Tibial nerve (tissue), 4 donors: ENCODE measurements at regions not wholly inside any gene's neighbourhood (a gene's known extent, or its start where the extent isn't known, plus 50 kb on each side); places are given as distances from the start of the nearest gene placed in this dataset.

Source experiments
- DNase-seq, 2 donors: peaks; one replicate each; pipeline ENCODE4 v3.0.0-alpha.2; 2019; ENCODE audit warnings: low spot score in 2 of 2
- H3K27ac ChIP-seq, 4 donors: fragments of 200-600 bp; sonication (generic) in 3 of 4; one replicate each; pipeline ENCODE4 v1.5.1; 2017 to 2019; ENCODE audit warnings: mild to moderate bottlenecking in 1 of 4
- H3K27me3 ChIP-seq, 2 donors: fragments of 200-600 bp; sonication (generic) in 1 of 2; one replicate each; pipeline versions ENCODE4 v1.5.1 to v1.6.0; 2017 to 2019
- H3K36me3 ChIP-seq, 3 donors: fragments of 200-600 bp; sonication (generic); one replicate each; pipeline ENCODE4 v1.5.1; 2018 to 2019
- H3K4me1 ChIP-seq, 4 donors: fragments of 200-600 bp; sonication (generic) in 3 of 4; one replicate each; pipeline ENCODE4 v1.5.1; 2017 to 2019
- H3K4me3 ChIP-seq, 4 donors: fragments of 200-600 bp; sonication (generic) in 3 of 4; one replicate each; pipeline ENCODE4 v1.5.1; 2017 to 2019; ENCODE audit warnings: mild to moderate bottlenecking in 1 of 4, moderate library complexity in 1 of 4
- H3K9me3 ChIP-seq, 4 donors: fragments of 200-600 bp; sonication (generic) in 3 of 4; one replicate each; pipeline ENCODE4 v1.5.1; 2017 to 2019
- EP300 ChIP-seq, 2 donors: sonication (generic); formaldehyde crosslinking; IDR thresholded peaks; one replicate each; pipeline ENCODE4 v1.6.1; 2017; ENCODE audit warnings: antibody characterized with exemption in 2 of 2, mild to moderate bottlenecking in 1 of 2
- POLR2A ChIP-seq, 2 donors: fragments of 450-650 bp; IDR thresholded peaks; one replicate each; pipeline ENCODE4 v1.6.1; 2017; ENCODE audit warnings: antibody characterized with exemption in 2 of 2, mild to moderate bottlenecking in 2 of 2, moderate library complexity in 2 of 2
- WGBS, 2 donors: methylation state at CpG; one replicate each; pipeline ENCODE4 v1.1.5; 2018; 5-methylcytosine and 5-hydroxymethylcytosine counted together
- TF ChIP-seq, protein P1 (sequence below), 5 experiments: fragments of 200-600 bp in 3 of 5; fragments of 450-650 bp in 2 of 5; sonication (generic) in 3 of 5; IDR thresholded peaks; one replicate each; pipeline ENCODE4 v1.5.1; 2016 to 2019; ENCODE audit warnings: antibody characterized with exemption in 5 of 5, mild to moderate bottlenecking in 3 of 5, moderate library complexity in 2 of 5

DNA sequence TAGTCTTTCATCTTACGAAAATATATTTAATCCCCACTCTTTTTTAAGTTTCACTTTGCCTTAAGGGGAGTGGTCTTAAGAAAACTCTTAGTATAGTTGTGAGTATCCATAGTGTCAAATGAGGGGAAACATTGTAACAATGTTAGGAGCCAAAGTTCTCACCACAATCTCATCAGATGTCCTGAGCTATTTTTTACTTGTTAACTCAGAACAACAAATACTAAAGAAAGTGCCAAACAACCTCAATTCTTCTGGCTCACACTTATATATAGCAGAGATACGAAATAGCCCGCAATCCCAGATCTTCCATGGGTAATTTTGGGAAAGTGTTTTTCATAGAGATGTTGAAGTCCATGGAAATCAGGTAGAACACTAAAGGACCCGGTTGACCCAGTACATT is 194.0 kb upstream of the DMRT1 start:
- no peaks in the 10 kb centered on the region for H3K9me3 ChIP-seq
- H3K27ac ChIP-seq, result no peak overlapping the region
- no peak for TF ChIP-seq POLR2A (IDR thresholded peaks at IDR 0.05)
- H3K36me3 ChIP-seq, result no peaks in the 10 kb centered on the region
- H3K4me3 ChIP-seq, result no peak overlapping the region
- H3K4me1 ChIP-seq, result peaks cover 0 to 32% (median 7%) of the 10 kb centered on the region in 4 donors
- 93 to 95% methylated on average over 4 of the region's 4 CpGs for WGBS, 2 donors
- H3K27me3 ChIP-seq, result no peaks in the 10 kb centered on the region
- DNase-seq, result no peak

DNA sequence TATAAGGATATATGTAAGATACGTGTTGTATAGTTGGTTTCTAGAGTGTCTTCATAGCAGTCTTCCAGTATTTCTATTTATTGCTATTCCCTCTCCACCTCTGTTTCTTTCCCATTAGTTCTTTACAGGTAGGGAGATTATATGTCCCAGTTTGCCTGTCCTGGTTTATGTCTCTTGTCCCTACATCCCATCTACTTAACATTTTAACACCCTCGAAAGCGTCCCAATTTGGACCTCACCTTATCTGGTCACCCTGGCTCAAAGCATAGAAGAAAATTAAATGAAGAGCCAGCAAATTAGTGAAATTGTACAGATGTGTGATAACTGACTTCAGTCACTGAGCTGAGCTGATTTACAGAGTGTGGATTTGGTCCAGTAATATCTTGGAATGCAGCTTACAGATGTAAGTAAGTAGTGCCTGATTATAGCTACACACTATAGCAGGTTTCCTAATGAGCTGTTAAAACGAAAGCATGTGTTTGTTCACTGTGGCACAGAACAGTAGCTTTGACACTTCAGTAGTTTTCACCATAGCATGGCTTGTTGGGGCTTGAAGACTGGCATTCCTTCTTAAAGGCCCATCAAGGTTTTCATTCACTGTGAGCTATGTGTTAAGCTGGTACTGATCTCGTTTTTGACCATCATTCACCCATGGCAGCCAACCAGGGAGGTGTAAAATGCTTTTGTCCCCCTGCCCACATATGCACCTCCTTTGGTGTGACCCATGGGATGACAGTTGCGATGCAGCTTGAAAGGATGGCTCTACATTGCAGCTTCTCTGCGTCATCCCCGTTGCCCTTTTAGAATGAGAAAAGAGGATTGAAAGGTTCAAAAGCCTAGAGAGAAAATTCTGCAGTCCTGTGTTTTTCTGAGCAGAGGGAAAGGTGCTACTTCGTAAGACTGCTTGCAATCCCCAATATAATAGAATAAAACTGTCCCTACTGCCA is 192.1 kb upstream of the DMRT1 start:
- Histone ChIP-seq H3K4me3 (peak overlapping the region in 1 of 4 donors; percentile 10), H3K4me1 (peaks cover 0 to 44% (median 10%) of the 10 kb centered on the region in 4 donors)
- WGBS, 2 donors, result 73 to 79% methylated on average over 9 of the region's 9 CpGs

DNA sequence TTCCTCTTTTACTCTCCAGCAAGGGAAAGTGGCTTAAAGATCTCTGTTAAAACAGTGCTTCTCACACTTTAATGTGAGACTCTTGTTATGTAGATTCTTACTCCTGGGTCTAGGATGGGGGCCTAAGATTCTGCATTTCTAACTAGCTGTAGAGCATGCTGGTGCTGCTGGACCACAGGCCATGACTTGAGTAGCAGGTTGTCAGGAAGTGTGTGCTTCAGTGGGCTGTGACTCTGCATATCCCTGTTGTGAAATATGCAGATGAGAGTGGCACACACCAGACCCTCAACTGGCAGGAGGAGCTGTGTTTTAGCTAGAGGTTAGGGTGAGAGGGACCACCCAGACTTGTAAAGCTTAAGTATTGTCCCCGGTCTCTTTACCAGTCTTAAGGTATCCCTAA is 191.1 kb upstream of the DMRT1 start:
- H3K9me3 ChIP-seq, result no peaks in the 10 kb centered on the region
- 70 to 76% methylated on average over 1 of the region's 1 CpG for WGBS, 2 donors
- DNase-seq, result no peak
- H3K4me3 ChIP-seq, result peak overlapping the region in 2 of 4 donors; percentile 10 to 22
- peak overlapping the region in 2 of 4 donors; percentile 15 to 45 for H3K27ac ChIP-seq
- TF ChIP-seq, protein P1, sequence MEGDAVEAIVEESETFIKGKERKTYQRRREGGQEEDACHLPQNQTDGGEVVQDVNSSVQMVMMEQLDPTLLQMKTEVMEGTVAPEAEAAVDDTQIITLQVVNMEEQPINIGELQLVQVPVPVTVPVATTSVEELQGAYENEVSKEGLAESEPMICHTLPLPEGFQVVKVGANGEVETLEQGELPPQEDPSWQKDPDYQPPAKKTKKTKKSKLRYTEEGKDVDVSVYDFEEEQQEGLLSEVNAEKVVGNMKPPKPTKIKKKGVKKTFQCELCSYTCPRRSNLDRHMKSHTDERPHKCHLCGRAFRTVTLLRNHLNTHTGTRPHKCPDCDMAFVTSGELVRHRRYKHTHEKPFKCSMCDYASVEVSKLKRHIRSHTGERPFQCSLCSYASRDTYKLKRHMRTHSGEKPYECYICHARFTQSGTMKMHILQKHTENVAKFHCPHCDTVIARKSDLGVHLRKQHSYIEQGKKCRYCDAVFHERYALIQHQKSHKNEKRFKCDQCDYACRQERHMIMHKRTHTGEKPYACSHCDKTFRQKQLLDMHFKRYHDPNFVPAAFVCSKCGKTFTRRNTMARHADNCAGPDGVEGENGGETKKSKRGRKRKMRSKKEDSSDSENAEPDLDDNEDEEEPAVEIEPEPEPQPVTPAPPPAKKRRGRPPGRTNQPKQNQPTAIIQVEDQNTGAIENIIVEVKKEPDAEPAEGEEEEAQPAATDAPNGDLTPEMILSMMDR (IDR thresholded peaks at IDR 0.05), result no peak
- TF ChIP-seq POLR2A (IDR thresholded peaks at IDR 0.05) (no peak), EP300 (IDR thresholded peaks at IDR 0.05) (no peak)
- no peaks in the 10 kb centered on the region for H3K36me3 ChIP-seq
- H3K27me3 ChIP-seq, result no peaks in the 10 kb centered on the region
- peaks cover 0 to 48% (median 10%) of the 10 kb centered on the region in 4 donors for H3K4me1 ChIP-seq

More for the DNA sequence above, 192.1 kb upstream of the DMRT1 start:
- no peaks in the 10 kb centered on the region for H3K36me3 ChIP-seq
- TF ChIP-seq, protein P1 (IDR thresholded peaks at IDR 0.05), result no peak
- TF ChIP-seq POLR2A (IDR thresholded peaks at IDR 0.05) (no peak), EP300 (IDR thresholded peaks at IDR 0.05) (no peak)
- no peak overlapping the region for H3K27ac ChIP-seq
- H3K9me3 ChIP-seq, result no peaks in the 10 kb centered on the region
- DNase-seq, result no peak
- H3K27me3 ChIP-seq, result no peaks in the 10 kb centered on the region

DNA sequence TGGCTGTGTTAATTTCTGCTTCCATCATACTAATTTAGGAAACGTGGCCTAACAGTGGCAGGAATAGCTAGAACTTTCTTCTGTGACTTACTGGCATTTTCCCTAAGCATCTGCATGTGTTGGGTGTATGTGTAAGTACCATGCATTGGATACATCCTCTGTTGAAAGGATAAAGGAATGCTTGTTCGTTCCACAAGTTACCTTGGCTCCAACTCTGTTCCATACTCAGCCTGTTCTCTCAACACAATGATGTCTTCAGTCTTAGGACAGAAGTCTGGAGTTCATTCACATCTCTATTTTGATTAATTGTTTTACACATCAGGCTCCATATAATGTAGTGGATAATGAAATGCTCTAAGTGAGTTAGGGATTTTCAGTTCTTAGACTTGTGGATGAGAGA is 190.1 kb upstream of the DMRT1 start:
- Histone ChIP-seq H3K4me3 (no peak overlapping the region), H3K36me3 (no peaks in the 10 kb centered on the region), H3K27me3 (no peaks in the 10 kb centered on the region), H3K4me1 (peaks cover 0 to 58% (median 10%) of the 10 kb centered on the region in 4 donors), H3K27ac (no peak overlapping the region), H3K9me3 (no peaks in the 10 kb centered on the region)
- TF ChIP-seq, protein P1 (IDR thresholded peaks at IDR 0.05), result no peak
- TF ChIP-seq POLR2A (IDR thresholded peaks at IDR 0.05), result no peak
- TF ChIP-seq EP300 (IDR thresholded peaks at IDR 0.05), result no peak
- no peak for DNase-seq
- WGBS, 2 donors, result 39 to 50% methylated on average over 2 of the region's 2 CpGs

DNA sequence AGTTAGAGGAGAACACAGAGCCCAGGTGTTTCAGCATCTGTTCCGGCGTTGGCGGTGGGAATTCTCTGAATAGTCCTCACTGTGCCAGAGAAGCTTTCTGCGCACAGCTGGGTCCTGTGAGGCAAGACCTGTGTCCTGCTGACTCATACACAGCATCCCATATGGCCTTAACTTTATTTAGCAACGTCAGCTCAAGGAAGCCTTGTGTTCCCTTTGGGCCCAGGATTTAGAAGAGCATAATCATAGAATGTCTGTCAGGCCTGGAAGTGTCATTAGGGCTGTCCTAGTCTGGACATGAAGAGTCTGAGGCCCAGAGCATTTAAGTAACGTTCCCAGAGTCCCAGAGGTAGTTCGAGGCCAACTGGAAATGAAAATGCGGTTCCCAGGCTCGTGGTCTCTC is 188.6 kb upstream of the DMRT1 start:
- 60 to 72% methylated on average over 9 of the region's 9 CpGs for WGBS, 2 donors
- Histone ChIP-seq H3K27ac (no peak overlapping the region), H3K4me1 (peaks cover 0 to 62% (median 10%) of the 10 kb centered on the region in 4 donors), H3K9me3 (no peaks in the 10 kb centered on the region), H3K27me3 (no peaks in the 10 kb centered on the region), H3K36me3 (no peaks in the 10 kb centered on the region), H3K4me3 (no peak overlapping the region)
- DNase-seq, result peak; percentile 39 to 44
- TF ChIP-seq, protein P1 (IDR thresholded peaks at IDR 0.05), result no peak
- TF ChIP-seq EP300 (IDR thresholded peaks at IDR 0.05) (peak in 1 of 2 donors; percentile 77), POLR2A (IDR thresholded peaks at IDR 0.05) (no peak)
